GM10248 (cell line): ENCODE measurements at regions not wholly inside any gene's neighbourhood (a gene's known extent, or its start where the extent isn't known, plus 50 kb on each side); places are given as distances from the start of the nearest gene placed in this dataset.

ENCODE experiments used
- CTCF ChIA-PET: fragments of 300-600 bp; sonication (Branson Sonifier 250); formaldehyde crosslinking; extraction: SDS; loops from one replicate; lab custom pipeline; 2021; ENCODE audit warnings: antibody characterized with exemption; lab: Yijun Ruan, JAX
- POLR2A ChIA-PET: fragments of 350-650 bp; sonication (Branson Sonifier 250); formaldehyde crosslinking; extraction: SDS; loops from one replicate; lab custom pipeline; 2020; ENCODE audit warnings: antibody characterized with exemption; lab: Yijun Ruan, JAX
- DNase-seq: peaks from one replicate; pipeline ENCODE4 v3.0.0; 2012; ENCODE audit errors: extremely low spot score
- TF ChIP-seq, protein P1 (sequence below): IDR thresholded peaks from 2 replicates; pipeline ENCODE4 v1.5.1; 2012; ENCODE audit warnings: mild to moderate bottlenecking, low read depth; ENCODE audit errors: extremely low read depth, missing control alignments, control extremely low read depth

DNA sequence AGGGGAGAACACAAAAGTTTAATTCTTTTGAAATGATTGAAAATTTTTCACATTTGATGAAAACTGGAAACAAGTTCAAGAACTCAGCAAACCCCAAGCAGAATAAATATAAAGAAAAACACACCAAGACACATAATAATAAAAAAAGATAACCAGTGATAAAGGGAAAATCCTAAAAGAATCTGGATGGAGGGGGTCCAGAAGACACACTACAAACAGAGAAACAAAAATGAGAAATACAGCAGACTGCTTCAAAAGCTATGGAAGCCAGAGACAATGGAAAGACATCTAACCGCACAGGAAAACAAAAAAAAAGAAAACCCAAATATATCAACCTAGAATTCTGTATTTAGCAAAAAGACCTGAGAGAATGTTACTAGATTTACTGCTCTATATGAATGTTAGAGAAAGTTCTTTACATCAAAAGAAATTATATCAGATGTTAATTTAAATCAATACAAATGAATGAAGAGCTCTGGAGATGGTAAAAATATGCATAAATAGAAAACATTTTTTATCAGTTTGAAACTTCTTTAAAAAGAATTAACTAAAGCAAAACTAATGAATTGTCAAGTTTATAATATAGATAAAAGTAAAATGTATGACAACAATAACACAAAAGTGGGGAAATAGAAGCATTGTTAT is 310.7 kb upstream of the PREP start:
- POLR2A ChIA-PET, result no interaction called here
- CTCF ChIA-PET, result no interaction called here
- TF ChIP-seq, protein P1, sequence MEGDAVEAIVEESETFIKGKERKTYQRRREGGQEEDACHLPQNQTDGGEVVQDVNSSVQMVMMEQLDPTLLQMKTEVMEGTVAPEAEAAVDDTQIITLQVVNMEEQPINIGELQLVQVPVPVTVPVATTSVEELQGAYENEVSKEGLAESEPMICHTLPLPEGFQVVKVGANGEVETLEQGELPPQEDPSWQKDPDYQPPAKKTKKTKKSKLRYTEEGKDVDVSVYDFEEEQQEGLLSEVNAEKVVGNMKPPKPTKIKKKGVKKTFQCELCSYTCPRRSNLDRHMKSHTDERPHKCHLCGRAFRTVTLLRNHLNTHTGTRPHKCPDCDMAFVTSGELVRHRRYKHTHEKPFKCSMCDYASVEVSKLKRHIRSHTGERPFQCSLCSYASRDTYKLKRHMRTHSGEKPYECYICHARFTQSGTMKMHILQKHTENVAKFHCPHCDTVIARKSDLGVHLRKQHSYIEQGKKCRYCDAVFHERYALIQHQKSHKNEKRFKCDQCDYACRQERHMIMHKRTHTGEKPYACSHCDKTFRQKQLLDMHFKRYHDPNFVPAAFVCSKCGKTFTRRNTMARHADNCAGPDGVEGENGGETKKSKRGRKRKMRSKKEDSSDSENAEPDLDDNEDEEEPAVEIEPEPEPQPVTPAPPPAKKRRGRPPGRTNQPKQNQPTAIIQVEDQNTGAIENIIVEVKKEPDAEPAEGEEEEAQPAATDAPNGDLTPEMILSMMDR, result no peak
- DNase-seq, result no peak

DNA sequence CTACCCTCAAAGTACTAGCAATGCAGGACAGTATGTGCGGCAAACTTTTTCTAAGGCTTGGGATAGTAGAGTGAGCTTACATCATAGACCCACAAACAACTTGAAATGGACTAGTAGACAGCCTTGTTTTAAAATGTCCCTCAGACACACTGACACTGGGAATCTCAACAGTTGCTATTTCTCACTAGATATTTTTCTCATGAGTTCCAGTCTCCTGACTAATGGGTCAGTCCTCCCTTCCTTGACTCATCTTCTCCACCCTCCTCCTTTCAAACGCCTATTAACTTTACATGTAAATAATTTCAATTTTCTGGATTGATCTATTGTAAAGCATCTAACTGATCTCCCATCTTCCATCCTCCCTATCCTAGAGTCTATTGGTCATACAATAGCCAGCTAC is 308.3 kb upstream of the PREP start:
- POLR2A ChIA-PET, result no interaction called here
- CTCF ChIA-PET, result no interaction called here
- TF ChIP-seq, protein P1, result no peak
- no peak for DNase-seq

- POLR2A ChIA-PET, result no interaction called here
- DNase-seq, result no peak
- CTCF ChIA-PET, result no interaction called here
- TF ChIP-seq, protein P1, result no peak
Observed at GRCh38 chr6:105705608-105706007, 302.7 kb upstream of the PREP start.

- TF ChIP-seq, protein P1, result no peak
- POLR2A ChIA-PET, result no interaction called here
- CTCF ChIA-PET, result no interaction called here
- DNase-seq, result no peak
Observed at GRCh38 chr6:105695461-105695860, 292.6 kb upstream of the PREP start.

GRCh38 chr6:105692613-105693215 is 289.8 kb upstream of the PREP start:
- ChIA-PET POLR2A (no interaction called here), CTCF (no interaction called here)
- no peak for DNase-seq
- TF ChIP-seq, protein P1, result no peak

- no peak for DNase-seq
- TF ChIP-seq, protein P1, result no peak
- ChIA-PET CTCF (no interaction called here), POLR2A (no interaction called here)
Observed at GRCh38 chr6:105691971-105692370, 289.1 kb upstream of the PREP start.
